ENCODE measurements at regions not wholly inside any gene's neighbourhood (a gene's known extent, or its start where the extent isn't known, plus 50 kb on each side); places are given as distances from the start of the nearest gene placed in this dataset.

DNA sequence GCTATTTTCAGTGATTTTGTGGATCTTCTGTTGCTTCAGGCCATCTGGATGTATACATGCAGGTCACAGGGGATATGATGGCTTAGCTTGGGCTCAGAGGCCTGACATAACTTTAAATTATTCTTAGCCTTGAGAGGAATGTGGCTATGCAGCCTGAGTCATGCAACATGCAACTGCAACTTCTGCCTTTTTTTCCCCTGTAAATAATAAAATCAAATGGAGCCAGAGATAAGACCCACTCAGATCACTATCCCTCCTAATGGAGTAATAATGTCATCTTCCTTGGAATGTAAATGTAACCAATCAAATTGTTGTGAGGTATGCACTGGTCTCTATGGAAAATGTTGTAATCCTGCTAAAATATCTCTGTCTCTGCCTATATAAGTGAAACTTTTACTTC lies 54.9 kb downstream of the MAGEB17 start:
- TF ChIP-seq, protein P1, sequence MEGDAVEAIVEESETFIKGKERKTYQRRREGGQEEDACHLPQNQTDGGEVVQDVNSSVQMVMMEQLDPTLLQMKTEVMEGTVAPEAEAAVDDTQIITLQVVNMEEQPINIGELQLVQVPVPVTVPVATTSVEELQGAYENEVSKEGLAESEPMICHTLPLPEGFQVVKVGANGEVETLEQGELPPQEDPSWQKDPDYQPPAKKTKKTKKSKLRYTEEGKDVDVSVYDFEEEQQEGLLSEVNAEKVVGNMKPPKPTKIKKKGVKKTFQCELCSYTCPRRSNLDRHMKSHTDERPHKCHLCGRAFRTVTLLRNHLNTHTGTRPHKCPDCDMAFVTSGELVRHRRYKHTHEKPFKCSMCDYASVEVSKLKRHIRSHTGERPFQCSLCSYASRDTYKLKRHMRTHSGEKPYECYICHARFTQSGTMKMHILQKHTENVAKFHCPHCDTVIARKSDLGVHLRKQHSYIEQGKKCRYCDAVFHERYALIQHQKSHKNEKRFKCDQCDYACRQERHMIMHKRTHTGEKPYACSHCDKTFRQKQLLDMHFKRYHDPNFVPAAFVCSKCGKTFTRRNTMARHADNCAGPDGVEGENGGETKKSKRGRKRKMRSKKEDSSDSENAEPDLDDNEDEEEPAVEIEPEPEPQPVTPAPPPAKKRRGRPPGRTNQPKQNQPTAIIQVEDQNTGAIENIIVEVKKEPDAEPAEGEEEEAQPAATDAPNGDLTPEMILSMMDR (conservative IDR thresholded peaks at IDR 0.05): no peak
- peaks cover 18% of the 10 kb centered on the region for H3K9me3 Mint-ChIP-seq
- no peaks in the 10 kb centered on the region for H3K4me1 Mint-ChIP-seq (ENCODE audit: unreplicated experiment)
- no peaks in the 10 kb centered on the region for H3K27me3 Mint-ChIP-seq
- DNase-seq (ENCODE audit: extremely low spot score, unreplicated experiment): no peak
- H3K4me3 Mint-ChIP-seq: peak overlapping the region; percentile 31
- peak overlapping the region; percentile 12 for H3K27ac Mint-ChIP-seq
- peaks cover 7% of the 10 kb centered on the region for H3K36me3 Mint-ChIP-seq

DNA sequence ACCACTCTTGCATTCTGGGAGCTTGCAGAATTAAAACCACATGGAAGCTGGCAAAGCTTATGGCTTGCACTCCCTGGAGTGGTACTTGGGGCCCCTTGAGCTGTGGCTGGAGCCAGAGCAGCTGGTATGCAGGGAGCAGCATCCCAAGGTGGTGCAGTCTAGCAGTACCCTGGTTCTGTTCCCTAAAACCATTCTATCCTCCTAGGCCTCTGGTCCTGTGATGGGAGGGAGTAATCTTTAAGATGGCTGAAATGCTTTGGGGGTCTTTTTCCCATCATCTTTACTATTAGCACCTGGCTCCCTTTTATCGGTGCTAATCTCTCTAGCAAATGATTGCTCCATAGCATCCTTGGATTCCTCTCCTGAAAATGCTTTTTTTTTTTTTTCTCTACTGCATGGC lies 56.1 kb downstream of the MAGEB17 start:
- no peaks in the 10 kb centered on the region for H3K4me1 Mint-ChIP-seq (ENCODE audit: unreplicated experiment)
- H3K27ac Mint-ChIP-seq: no peak overlapping the region
- H3K36me3 Mint-ChIP-seq: peaks cover 7% of the 10 kb centered on the region
- DNase-seq (ENCODE audit: extremely low spot score, unreplicated experiment): no peak
- H3K4me3 Mint-ChIP-seq: no peak overlapping the region
- peaks cover 18% of the 10 kb centered on the region for H3K9me3 Mint-ChIP-seq
- H3K27me3 Mint-ChIP-seq: no peaks in the 10 kb centered on the region
- TF ChIP-seq, protein P1 (conservative IDR thresholded peaks at IDR 0.05): no peak

DNA sequence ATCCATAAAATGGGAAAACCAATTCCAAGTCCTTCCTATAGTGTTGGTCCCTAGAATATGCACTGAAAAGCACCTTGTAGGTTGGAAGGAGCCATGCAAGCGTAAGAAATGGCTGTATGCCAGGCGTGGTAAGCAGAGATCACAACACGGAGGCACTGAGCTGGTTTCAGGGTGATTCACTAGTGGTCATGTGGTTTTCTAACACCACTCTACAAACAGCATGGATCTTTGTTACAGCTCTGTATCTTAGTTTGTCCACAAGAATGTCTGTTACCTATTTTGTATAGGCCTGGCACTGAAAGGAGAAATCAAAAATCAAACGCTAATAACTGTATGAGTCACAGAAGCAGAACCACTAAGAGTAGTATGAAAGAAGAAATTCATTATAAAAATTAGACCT lies 71.9 kb downstream of the MAGEB17 start:
- H3K36me3 Mint-ChIP-seq: no peaks in the 10 kb centered on the region
- no peak for DNase-seq (ENCODE audit: extremely low spot score, unreplicated experiment)
- no peaks in the 10 kb centered on the region for H3K4me1 Mint-ChIP-seq (ENCODE audit: unreplicated experiment)
- no peaks in the 10 kb centered on the region for H3K9me3 Mint-ChIP-seq
- no peak overlapping the region for H3K4me3 Mint-ChIP-seq
- no peak overlapping the region for H3K27ac Mint-ChIP-seq
- H3K27me3 Mint-ChIP-seq: no peaks in the 10 kb centered on the region
- TF ChIP-seq, protein P1 (conservative IDR thresholded peaks at IDR 0.05): no peak

DNA sequence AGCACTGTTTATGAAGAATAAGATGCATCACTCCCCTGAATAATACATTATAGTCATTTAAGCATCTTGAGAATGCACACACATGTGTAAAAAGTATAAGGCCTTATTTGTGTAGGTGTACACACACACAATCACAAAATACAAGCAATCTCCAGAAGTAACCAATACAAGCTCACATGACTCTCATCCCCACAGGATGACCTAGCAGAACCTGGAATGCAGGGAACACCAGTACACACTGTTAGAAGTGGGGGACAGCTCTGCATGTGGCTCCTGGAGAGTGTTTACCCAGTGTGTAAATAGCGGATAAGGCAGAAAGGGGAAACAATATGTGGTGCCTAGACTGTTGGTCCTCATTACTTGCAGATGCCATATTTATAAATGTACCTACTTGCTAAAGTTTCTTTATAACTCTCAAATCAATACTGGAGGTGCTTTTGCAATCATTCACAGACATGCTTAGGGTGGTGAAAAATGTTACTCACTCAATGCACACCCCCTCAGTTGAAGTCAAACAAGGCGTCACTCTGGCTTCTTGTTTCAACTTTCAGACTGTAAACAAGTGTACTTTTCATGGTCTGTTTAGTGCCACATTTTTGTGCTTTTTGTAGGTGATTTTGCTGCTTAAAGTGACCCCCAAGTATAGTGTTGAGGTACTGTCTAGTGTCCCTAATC lies 73.1 kb downstream of the MAGEB17 start:
- no peak for DNase-seq (ENCODE audit: extremely low spot score, unreplicated experiment)
- Mint-ChIP-seq H3K36me3 (no peaks in the 10 kb centered on the region), H3K9me3 (no peaks in the 10 kb centered on the region), H3K4me1 (ENCODE audit: unreplicated experiment) (no peaks in the 10 kb centered on the region), H3K27ac (no peak overlapping the region), H3K27me3 (no peaks in the 10 kb centered on the region), H3K4me3 (no peak overlapping the region)
- TF ChIP-seq, protein P1 (conservative IDR thresholded peaks at IDR 0.05): no peak

DNA sequence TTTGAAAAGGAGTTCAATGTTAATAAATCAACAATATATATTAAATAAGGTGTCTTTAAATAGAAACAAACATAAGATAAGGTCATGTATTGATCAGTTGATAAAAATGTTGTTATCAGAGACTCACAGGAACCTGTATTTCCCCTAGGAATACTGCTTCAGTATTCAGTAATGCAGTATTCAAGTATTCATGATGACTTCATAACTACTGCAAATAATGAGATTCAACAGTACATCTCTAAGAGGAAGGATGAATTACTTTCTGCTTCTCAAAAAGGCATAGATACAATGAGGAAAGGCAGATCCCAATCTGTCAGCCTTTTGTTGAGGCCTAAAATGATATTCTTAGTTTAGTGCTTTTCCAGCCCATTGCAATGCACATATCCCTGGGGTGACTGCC lies 73.7 kb downstream of the MAGEB17 start:
- Mint-ChIP-seq H3K27ac (no peak overlapping the region), H3K9me3 (no peaks in the 10 kb centered on the region), H3K36me3 (no peaks in the 10 kb centered on the region), H3K27me3 (no peaks in the 10 kb centered on the region), H3K4me3 (no peak overlapping the region), H3K4me1 (ENCODE audit: unreplicated experiment) (no peaks in the 10 kb centered on the region)
- DNase-seq (ENCODE audit: extremely low spot score, unreplicated experiment): no peak
- TF ChIP-seq, protein P1 (conservative IDR thresholded peaks at IDR 0.05): no peak

DNA sequence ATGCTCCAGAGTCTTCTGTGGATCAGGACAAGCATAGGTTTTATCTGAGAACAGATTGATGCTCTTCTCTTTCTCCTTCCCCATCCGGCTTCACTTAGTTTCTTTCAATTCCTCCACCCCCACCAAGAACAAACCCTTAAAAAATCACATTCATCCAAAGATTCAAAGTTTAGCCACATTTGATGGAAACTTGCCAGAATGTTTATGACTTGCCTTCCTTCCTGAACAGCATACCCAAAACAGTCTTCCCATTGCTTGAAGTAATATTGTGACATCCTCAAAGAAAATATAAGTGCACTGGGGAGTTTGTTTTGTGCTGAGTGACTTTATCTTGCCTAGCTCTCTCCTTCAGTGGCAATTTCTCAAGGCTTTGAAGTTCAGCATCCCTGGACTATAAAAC lies 83.0 kb downstream of the MAGEB17 start:
- H3K4me3 Mint-ChIP-seq: no peak overlapping the region
- no peak for DNase-seq (ENCODE audit: extremely low spot score, unreplicated experiment)
- H3K9me3 Mint-ChIP-seq: no peaks in the 10 kb centered on the region
- TF ChIP-seq, protein P1 (conservative IDR thresholded peaks at IDR 0.05): no peak
- H3K27me3 Mint-ChIP-seq: peaks cover 4% of the 10 kb centered on the region
- no peak overlapping the region for H3K27ac Mint-ChIP-seq
- H3K4me1 Mint-ChIP-seq (ENCODE audit: unreplicated experiment): no peaks in the 10 kb centered on the region
- no peaks in the 10 kb centered on the region for H3K36me3 Mint-ChIP-seq

Measured in type B pancreatic cell (in vitro differentiated cells).